Cardiac muscle cell (in vitro differentiated cells and primary cell): ENCODE measurements at regions not wholly inside any gene's neighbourhood (a gene's known extent, or its start where the extent isn't known, plus 50 kb on each side); places are given as distances from the start of the nearest gene placed in this dataset.

Source experiments
- DNase-seq, 2 donors: peaks; one replicate each; pipeline versions ENCODE4 v3.0.0 to v3.0.0-alpha.2; 2010 to 2017; ENCODE audit warnings: low read depth in 1 of 2, low spot score in 1 of 2
- H3K27ac ChIP-seq: fragments of 200-600 bp; sonication (generic); 2 replicates; pipeline ENCODE4 v1.5.1; 2016
- H3K27me3 ChIP-seq: fragments of 200-600 bp; sonication (generic); 2 replicates; pipeline ENCODE4 v1.6.0; 2016; ENCODE audit warnings: control low read depth
- H3K36me3 ChIP-seq: fragments of 200-600 bp; sonication (generic); 2 replicates; pipeline ENCODE4 v1.5.1; 2016; ENCODE audit warnings: control low read depth
- H3K4me1 ChIP-seq: fragments of 200-600 bp; sonication (generic); 2 replicates; pipeline ENCODE4 v1.8.1; 2017; ENCODE audit warnings: low read depth, mild to moderate bottlenecking, mixed run types
- H3K4me3 ChIP-seq: fragments of 200-600 bp; sonication (generic); 2 replicates; pipeline ENCODE4 v1.5.1; 2016; ENCODE audit warnings: mild to moderate bottlenecking
- H3K9me3 ChIP-seq: fragments of 200-600 bp; sonication (generic); 2 replicates; pipeline ENCODE4 v1.5.1; 2017; ENCODE audit warnings: low read depth, mild to moderate bottlenecking, control low read depth
- CTCF ChIP-seq: IDR thresholded peaks from 2 replicates; pipeline ENCODE4 v1.5.1; 2012; ENCODE audit warnings: low read depth, mild to moderate bottlenecking, low read length

- Histone ChIP-seq H3K4me3 (no peak overlapping the region), H3K27me3 (no peaks in the 10 kb centered on the region), H3K27ac (no peak overlapping the region), H3K9me3 (no peaks in the 10 kb centered on the region), H3K4me1 (no peaks in the 10 kb centered on the region), H3K36me3 (no peaks in the 10 kb centered on the region)
- DNase-seq, result no peak
- TF ChIP-seq CTCF, result no peak
These were observed 198.2 kb upstream of the PLEKHG7 start for GRCh38 chr12:92504594-92504981.

- Histone ChIP-seq H3K4me3 (no peak overlapping the region), H3K27me3 (no peaks in the 10 kb centered on the region), H3K9me3 (no peaks in the 10 kb centered on the region), H3K36me3 (no peaks in the 10 kb centered on the region), H3K27ac (no peak overlapping the region), H3K4me1 (no peaks in the 10 kb centered on the region)
- no peak for DNase-seq
- TF ChIP-seq CTCF, result no peak
These were observed 198.7 kb upstream of the PLEKHG7 start for GRCh38 chr12:92503971-92504593.

- Histone ChIP-seq H3K27me3 (no peaks in the 10 kb centered on the region), H3K4me3 (no peak overlapping the region), H3K36me3 (no peaks in the 10 kb centered on the region), H3K9me3 (no peaks in the 10 kb centered on the region), H3K4me1 (no peaks in the 10 kb centered on the region), H3K27ac (no peak overlapping the region)
- peak in 1 of 2 donors; percentile 13 for DNase-seq
- TF ChIP-seq CTCF, result no peak
These were observed 199.5 kb upstream of the PLEKHG7 start for GRCh38 chr12:92503029-92503931.

GRCh38 chr12:92502417-92503028, 200.3 kb upstream of the PLEKHG7 start:
- no peak overlapping the region for H3K4me3 ChIP-seq
- H3K9me3 ChIP-seq, result no peaks in the 10 kb centered on the region
- peak; percentile 23 for TF ChIP-seq CTCF
- DNase-seq, result peak in 1 of 2 donors; percentile 19
- no peaks in the 10 kb centered on the region for H3K4me1 ChIP-seq
- H3K36me3 ChIP-seq, result no peaks in the 10 kb centered on the region
- H3K27me3 ChIP-seq, result no peaks in the 10 kb centered on the region
- no peak overlapping the region for H3K27ac ChIP-seq

GRCh38 chr12:92496790-92497189, 206.0 kb upstream of the PLEKHG7 start:
- no peak overlapping the region for H3K27ac ChIP-seq

More at GRCh38 chr12:92496790-92497189, 206.0 kb upstream of the PLEKHG7 start:
- DNase-seq, result no peak
- TF ChIP-seq CTCF, result no peak
- H3K27me3 ChIP-seq, result no peaks in the 10 kb centered on the region
- peaks cover 9% of the 10 kb centered on the region for H3K4me1 ChIP-seq
- H3K36me3 ChIP-seq, result no peaks in the 10 kb centered on the region
- H3K9me3 ChIP-seq, result no peaks in the 10 kb centered on the region
- no peak overlapping the region for H3K4me3 ChIP-seq
